ENCODE measurements at regions not wholly inside any gene's neighbourhood (a gene's known extent, or its start where the extent isn't known, plus 50 kb on each side); places are given as distances from the start of the nearest gene placed in this dataset.
A peak's percentile ranks its signal among the peaks of the same experiment; 100 is the strongest.

- DNase-seq (ENCODE audit: low read depth), result no peak
These were observed 154.9 kb upstream of the SATB2 start for GRCh38 chr2:199612509-199613130.

GRCh38 chr2:199607914-199608313 is 150.2 kb upstream of the SATB2 start:
- TF ChIP-seq CTCF (IDR thresholded peaks at IDR 0.05; ENCODE audit: control insufficient read depth, insufficient read depth, low read depth, low read length, missing control alignments), result no peak
- H3K4me3 ChIP-seq (ENCODE audit: control insufficient read depth, low read depth, low read length), result no peak overlapping the region
- no peak for DNase-seq (ENCODE audit: low read depth)

More at GRCh38 chr2:199612509-199613130, 154.9 kb upstream of the SATB2 start:
- TF ChIP-seq CTCF (IDR thresholded peaks at IDR 0.05; ENCODE audit: control insufficient read depth, insufficient read depth, low read depth, low read length, missing control alignments), result no peak
- H3K4me3 ChIP-seq (ENCODE audit: control insufficient read depth, low read depth, low read length), result no peak overlapping the region

- H3K4me3 ChIP-seq (ENCODE audit: control insufficient read depth, low read depth, low read length), result no peak overlapping the region
- no peak for DNase-seq (ENCODE audit: low read depth)
- peak; percentile 37 for TF ChIP-seq CTCF (IDR thresholded peaks at IDR 0.05; ENCODE audit: control insufficient read depth, insufficient read depth, low read depth, low read length, missing control alignments)
These were observed 148.5 kb upstream of the SATB2 start for GRCh38 chr2:199606193-199606780.

GRCh38 chr2:199603721-199604291 is 146.1 kb upstream of the SATB2 start:
- H3K4me3 ChIP-seq (ENCODE audit: control insufficient read depth, low read depth, low read length), result no peak overlapping the region
- no peak for DNase-seq (ENCODE audit: low read depth)
- no peak for TF ChIP-seq CTCF (IDR thresholded peaks at IDR 0.05; ENCODE audit: control insufficient read depth, insufficient read depth, low read depth, low read length, missing control alignments)

- no peak for DNase-seq (ENCODE audit: low read depth)
- H3K4me3 ChIP-seq (ENCODE audit: control insufficient read depth, low read depth, low read length), result no peak overlapping the region
- no peak for TF ChIP-seq CTCF (IDR thresholded peaks at IDR 0.05; ENCODE audit: control insufficient read depth, insufficient read depth, low read depth, low read length, missing control alignments)
These were observed 145.4 kb upstream of the SATB2 start for GRCh38 chr2:199602896-199603717.

- H3K4me3 ChIP-seq (ENCODE audit: control insufficient read depth, low read depth, low read length), result no peak overlapping the region
- TF ChIP-seq CTCF (IDR thresholded peaks at IDR 0.05; ENCODE audit: control insufficient read depth, insufficient read depth, low read depth, low read length, missing control alignments), result no peak
- no peak for DNase-seq (ENCODE audit: low read depth)
These were observed 144.6 kb upstream of the SATB2 start for GRCh38 chr2:199602271-199602895.
